HG03103 (cell line): ENCODE measurements at regions not wholly inside any gene's neighbourhood (a gene's known extent, or its start where the extent isn't known, plus 50 kb on each side); places are given as distances from the start of the nearest gene placed in this dataset.
"Not testable (repeated sequence)": the region's sequence is repeated elsewhere in the genome, so short reads cannot be mapped to it uniquely, and the experiment has no call there.

ENCODE experiments used
- ATAC-seq: cut with Tn5 transposase; IDR thresholded peaks from one replicate; pipeline ENCODE4 v1.9.1; 2021; ENCODE audit warnings: low read depth; ENCODE audit not compliant: unreplicated experiment

GRCh38 chr3:72175296-72175858 lies 390.4 kb upstream of the PROK2 start:
- ATAC-seq, result no peak

- ATAC-seq, result no peak
Measured at GRCh38 chr3:72174890-72175289, 389.9 kb upstream of the PROK2 start.

GRCh38 chr3:72174040-72174439 lies 389.1 kb upstream of the PROK2 start:
- no peak for ATAC-seq

GRCh38 chr3:72171946-72172345 lies 387.0 kb upstream of the PROK2 start:
- ATAC-seq, result no peak

- ATAC-seq, result no peak
Measured at GRCh38 chr3:72171463-72171881, 386.5 kb upstream of the PROK2 start.

- no peak for ATAC-seq
Measured at GRCh38 chr3:72169561-72170472, 384.9 kb upstream of the PROK2 start.

GRCh38 chr3:72169120-72169519 lies 384.2 kb upstream of the PROK2 start:
- no peak for ATAC-seq

GRCh38 chr3:72165808-72166207 lies 380.9 kb upstream of the PROK2 start:
- ATAC-seq, result no peak

GRCh38 chr3:72165317-72165716 lies 380.4 kb upstream of the PROK2 start:
- no peak for ATAC-seq

GRCh38 chr3:72164635-72164978 lies 379.7 kb upstream of the PROK2 start:
- no peak for ATAC-seq

- ATAC-seq, result peak; percentile 83
Measured at GRCh38 chr3:72163809-72164634, 379.1 kb upstream of the PROK2 start.

GRCh38 chr3:72162649-72163184 lies 377.8 kb upstream of the PROK2 start:
- ATAC-seq, result no peak

- no peak for ATAC-seq
Measured at GRCh38 chr3:72161881-72162595, 377.1 kb upstream of the PROK2 start.

GRCh38 chr3:72161285-72161684 lies 376.3 kb upstream of the PROK2 start:
- ATAC-seq, result not testable (repeated sequence)

- no peak for ATAC-seq
Measured at GRCh38 chr3:72160351-72160750, 375.4 kb upstream of the PROK2 start.

GRCh38 chr3:72159487-72159886 lies 374.5 kb upstream of the PROK2 start:
- ATAC-seq, result no peak

GRCh38 chr3:72158639-72159326 lies 373.8 kb upstream of the PROK2 start:
- no peak for ATAC-seq

GRCh38 chr3:72157748-72158638 lies 373.0 kb upstream of the PROK2 start:
- ATAC-seq, result no peak
